ENCODE measurements at regions not wholly inside any gene's neighbourhood (a gene's known extent, or its start where the extent isn't known, plus 50 kb on each side); places are given as distances from the start of the nearest gene placed in this dataset.

DNA sequence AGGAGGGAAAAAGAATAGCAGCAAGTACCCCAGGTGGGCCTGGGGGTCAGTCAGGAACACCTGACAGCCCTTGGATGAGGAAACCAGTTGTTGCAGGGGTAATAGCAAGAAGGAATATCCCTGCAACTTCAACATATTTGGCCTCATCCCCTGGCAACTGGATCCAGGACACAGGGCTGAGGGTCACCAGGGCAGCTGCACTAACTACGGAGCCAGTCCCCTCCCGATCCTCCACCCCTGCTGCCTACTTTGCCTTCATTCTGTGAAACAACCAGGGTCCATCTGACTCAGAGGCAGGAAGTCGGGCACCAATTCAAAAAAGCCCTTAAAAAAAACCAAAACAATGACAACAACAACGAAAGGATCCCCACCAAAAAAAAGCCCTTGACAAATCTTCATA lies 52.9 kb downstream of the FRMPD3 start:
- Histone ChIP-seq H3K27me3 (replicated peaks; ENCODE audit: control insufficient read depth, insufficient read depth, low read length) (peaks cover 46% of the 10 kb centered on the region), H3K9ac (ENCODE audit: low read length) (no peak overlapping the region), H3K4me1 (ENCODE audit: control insufficient read depth, insufficient read depth, low read length) (no peaks in the 10 kb centered on the region), H3K9me3 (ENCODE audit: control insufficient read depth, low read length) (peaks cover under 1% of the 10 kb centered on the region), H3K4me3 (ENCODE audit: low read length) (no peak overlapping the region), H3K36me3 (ENCODE audit: control insufficient read depth, insufficient read depth, low read length, severe bottlenecking) (no peaks in the 10 kb centered on the region)
- DNase-seq (ENCODE audit: low read depth) = no peak

DNA sequence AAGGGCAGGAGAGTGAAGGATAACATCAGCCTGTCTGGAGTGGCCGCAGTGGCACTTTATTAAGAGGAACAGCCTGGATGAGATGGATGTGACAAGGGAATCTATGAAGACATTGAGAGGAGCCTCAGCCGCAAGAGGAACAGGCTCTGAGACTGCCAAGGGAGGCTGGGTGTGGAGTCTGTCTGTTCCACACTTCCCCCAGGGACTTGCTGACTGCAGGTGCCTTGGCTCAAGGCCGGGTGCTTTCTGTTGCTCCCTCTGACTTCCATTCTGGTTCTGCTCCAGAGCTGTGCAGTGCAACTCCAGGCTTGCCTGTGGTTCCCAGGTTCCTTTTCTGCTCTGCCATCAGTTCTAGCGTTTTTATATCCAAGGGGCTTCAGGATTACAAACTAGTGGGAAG lies 54.6 kb downstream of the FRMPD3 start:
- Histone ChIP-seq H3K27me3 (replicated peaks; ENCODE audit: control insufficient read depth, insufficient read depth, low read length) (peaks cover 52% of the 10 kb centered on the region), H3K4me1 (ENCODE audit: control insufficient read depth, insufficient read depth, low read length) (no peaks in the 10 kb centered on the region), H3K9me3 (ENCODE audit: control insufficient read depth, low read length) (peaks cover 17% of the 10 kb centered on the region), H3K4me3 (ENCODE audit: low read length) (no peak overlapping the region), H3K36me3 (ENCODE audit: control insufficient read depth, insufficient read depth, low read length, severe bottlenecking) (no peaks in the 10 kb centered on the region), H3K9ac (ENCODE audit: low read length) (no peak overlapping the region)
- no peak for DNase-seq (ENCODE audit: low read depth)

DNA sequence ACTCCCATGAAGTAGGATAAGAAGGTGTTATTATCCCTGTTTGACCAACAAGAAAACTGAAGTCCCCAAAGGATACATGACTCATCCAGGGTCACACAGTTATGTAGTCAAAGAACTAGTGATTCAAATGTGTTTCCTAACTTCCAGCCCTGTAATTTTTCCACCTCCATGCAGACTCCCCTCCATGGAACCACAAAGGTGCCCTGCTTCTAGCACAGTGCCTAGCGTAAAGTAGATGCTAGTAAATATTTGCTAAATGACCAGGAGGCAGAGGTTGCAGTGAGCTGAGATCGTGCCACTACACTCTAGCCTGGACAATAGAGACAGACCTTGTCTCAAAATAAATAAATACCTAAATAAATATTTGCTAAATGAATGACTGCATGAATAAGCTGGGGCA lies 55.8 kb downstream of the FRMPD3 start:
- Histone ChIP-seq H3K4me1 (ENCODE audit: control insufficient read depth, insufficient read depth, low read length) (no peaks in the 10 kb centered on the region), H3K9ac (ENCODE audit: low read length) (no peak overlapping the region), H3K36me3 (ENCODE audit: control insufficient read depth, insufficient read depth, low read length, severe bottlenecking) (no peaks in the 10 kb centered on the region), H3K4me3 (ENCODE audit: low read length) (no peak overlapping the region), H3K27me3 (replicated peaks; ENCODE audit: control insufficient read depth, insufficient read depth, low read length) (peaks cover 51% of the 10 kb centered on the region), H3K9me3 (ENCODE audit: control insufficient read depth, low read length) (peaks cover 20% of the 10 kb centered on the region)
- no peak for DNase-seq (ENCODE audit: low read depth)

DNA sequence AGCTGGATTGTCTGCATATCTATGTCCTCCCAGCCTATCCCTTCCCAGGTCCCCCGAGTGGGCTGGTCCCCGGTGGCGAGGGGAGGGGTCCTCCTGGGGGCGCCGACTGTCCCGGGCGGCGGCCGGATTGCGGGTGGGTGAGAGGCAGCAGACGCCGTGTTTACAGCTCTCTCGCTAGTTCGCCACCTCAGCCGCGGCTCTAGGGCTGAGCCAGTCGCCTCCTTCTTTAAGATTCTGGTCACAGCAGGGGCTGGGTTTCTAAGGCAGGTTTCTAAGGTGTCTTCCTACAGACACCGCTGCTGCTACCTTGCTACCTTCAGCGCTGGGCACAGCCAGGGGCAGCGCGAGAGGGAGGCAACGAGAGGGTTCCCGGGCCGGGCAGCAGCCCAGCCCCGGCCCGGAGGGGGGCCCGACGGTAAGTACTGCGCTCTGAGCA lies 57.2 kb downstream of the FRMPD3 start:
- H3K36me3 ChIP-seq (ENCODE audit: control insufficient read depth, insufficient read depth, low read length, severe bottlenecking) = no peaks in the 10 kb centered on the region
- H3K9me3 ChIP-seq (ENCODE audit: control insufficient read depth, low read length) = peaks cover 23% of the 10 kb centered on the region
- H3K4me3 ChIP-seq (ENCODE audit: low read length) = no peak overlapping the region
- no peak for DNase-seq (ENCODE audit: low read depth)
- H3K9ac ChIP-seq (ENCODE audit: low read length) = no peak overlapping the region
- no peaks in the 10 kb centered on the region for H3K4me1 ChIP-seq (ENCODE audit: control insufficient read depth, insufficient read depth, low read length)
- peaks cover 59% of the 10 kb centered on the region for H3K27me3 ChIP-seq (replicated peaks; ENCODE audit: control insufficient read depth, insufficient read depth, low read length)

DNA sequence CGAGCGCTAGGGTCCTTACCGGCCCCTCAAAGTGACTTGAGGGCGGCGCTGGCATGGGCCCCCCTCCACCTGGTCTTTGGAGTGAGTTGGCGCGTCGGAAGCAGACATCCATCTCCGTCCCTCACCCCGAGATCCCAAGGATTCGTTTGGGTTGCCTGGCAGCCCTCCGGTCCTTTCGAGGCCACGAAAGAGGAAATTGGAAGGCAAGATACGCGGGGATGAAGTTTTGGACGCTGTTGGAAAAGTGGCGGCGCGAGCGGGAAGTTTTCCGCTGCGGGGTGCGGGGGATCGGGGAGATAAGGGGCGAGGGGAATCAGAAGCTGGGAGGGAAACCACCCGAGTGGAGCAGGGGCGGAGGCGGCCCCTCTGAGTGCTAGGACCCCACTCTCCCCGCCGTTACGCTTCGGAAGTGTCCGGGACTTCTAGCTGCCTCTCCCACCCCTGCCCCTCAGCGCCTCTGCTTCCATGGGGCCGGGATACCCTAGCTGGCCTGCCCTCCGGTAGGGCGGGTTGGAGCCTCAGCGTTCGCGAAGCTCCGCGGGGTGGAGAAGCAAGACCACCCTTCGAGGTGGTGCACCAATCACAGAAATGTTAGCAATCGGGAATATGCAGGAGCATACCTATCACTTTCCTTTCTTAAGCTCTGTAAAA lies 57.8 kb downstream of the FRMPD3 start:
- DNase-seq (ENCODE audit: low read depth) = no peak
- Histone ChIP-seq H3K9me3 (ENCODE audit: control insufficient read depth, low read length) (peaks cover 23% of the 10 kb centered on the region), H3K4me1 (ENCODE audit: control insufficient read depth, insufficient read depth, low read length) (no peaks in the 10 kb centered on the region), H3K9ac (ENCODE audit: low read length) (no peak overlapping the region), H3K4me3 (ENCODE audit: low read length) (no peak overlapping the region), H3K27me3 (replicated peaks; ENCODE audit: control insufficient read depth, insufficient read depth, low read length) (peaks cover 63% of the 10 kb centered on the region), H3K36me3 (ENCODE audit: control insufficient read depth, insufficient read depth, low read length, severe bottlenecking) (no peaks in the 10 kb centered on the region)

DNA sequence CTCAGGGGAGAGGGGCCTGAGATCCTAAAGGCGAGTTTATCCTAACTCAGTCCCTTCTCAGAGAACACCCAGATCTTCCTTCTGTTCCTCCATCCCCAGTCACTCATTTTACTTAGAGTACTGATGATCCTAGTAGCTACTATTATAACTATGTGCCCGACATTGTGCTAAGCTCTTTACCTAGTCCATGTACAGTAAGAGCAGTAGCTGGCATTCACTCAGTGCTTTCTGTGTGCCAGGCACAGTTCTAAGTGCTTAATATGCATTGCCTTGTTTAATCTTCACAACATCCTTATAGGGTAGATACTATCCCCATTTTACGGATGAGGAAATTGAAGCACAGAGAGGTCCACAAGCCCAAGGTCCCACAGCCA lies 58.3 kb downstream of the FRMPD3 start:
- no peak for DNase-seq (ENCODE audit: low read depth)
- no peaks in the 10 kb centered on the region for H3K36me3 ChIP-seq (ENCODE audit: control insufficient read depth, insufficient read depth, low read length, severe bottlenecking)
- H3K9ac ChIP-seq (ENCODE audit: low read length) = no peak overlapping the region
- no peak overlapping the region for H3K4me3 ChIP-seq (ENCODE audit: low read length)
- no peaks in the 10 kb centered on the region for H3K4me1 ChIP-seq (ENCODE audit: control insufficient read depth, insufficient read depth, low read length)
- H3K9me3 ChIP-seq (ENCODE audit: control insufficient read depth, low read length) = peaks cover 23% of the 10 kb centered on the region
- peaks cover 68% of the 10 kb centered on the region for H3K27me3 ChIP-seq (replicated peaks; ENCODE audit: control insufficient read depth, insufficient read depth, low read length)

DNA sequence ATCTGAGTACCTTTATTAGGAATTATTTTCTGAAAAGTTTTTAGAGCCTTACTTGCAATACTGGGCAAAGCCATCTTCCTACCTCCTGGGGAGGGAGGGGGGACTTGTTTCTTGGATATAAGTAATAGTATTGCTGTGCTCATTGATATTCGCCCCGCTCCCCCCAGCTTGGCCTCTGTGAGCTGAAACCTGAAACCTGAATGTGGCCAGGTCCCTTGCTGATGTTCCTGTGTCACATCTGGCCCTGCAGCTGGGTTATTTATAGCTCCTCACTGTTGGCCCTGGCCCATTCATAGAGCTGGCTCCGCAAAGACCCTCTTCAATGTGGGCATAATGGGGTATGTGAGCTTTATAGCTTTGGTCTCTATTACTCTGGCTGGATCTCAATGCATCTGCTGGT lies 59.5 kb downstream of the FRMPD3 start:
- DNase-seq (ENCODE audit: low read depth) = no peak
- no peak overlapping the region for H3K9ac ChIP-seq (ENCODE audit: low read length)
- no peaks in the 10 kb centered on the region for H3K4me1 ChIP-seq (ENCODE audit: control insufficient read depth, insufficient read depth, low read length)
- H3K9me3 ChIP-seq (ENCODE audit: control insufficient read depth, low read length) = peaks cover 23% of the 10 kb centered on the region
- H3K4me3 ChIP-seq (ENCODE audit: low read length) = no peak overlapping the region
- H3K27me3 ChIP-seq (replicated peaks; ENCODE audit: control insufficient read depth, insufficient read depth, low read length) = peaks cover 68% of the 10 kb centered on the region
- no peaks in the 10 kb centered on the region for H3K36me3 ChIP-seq (ENCODE audit: control insufficient read depth, insufficient read depth, low read length, severe bottlenecking)

DNA sequence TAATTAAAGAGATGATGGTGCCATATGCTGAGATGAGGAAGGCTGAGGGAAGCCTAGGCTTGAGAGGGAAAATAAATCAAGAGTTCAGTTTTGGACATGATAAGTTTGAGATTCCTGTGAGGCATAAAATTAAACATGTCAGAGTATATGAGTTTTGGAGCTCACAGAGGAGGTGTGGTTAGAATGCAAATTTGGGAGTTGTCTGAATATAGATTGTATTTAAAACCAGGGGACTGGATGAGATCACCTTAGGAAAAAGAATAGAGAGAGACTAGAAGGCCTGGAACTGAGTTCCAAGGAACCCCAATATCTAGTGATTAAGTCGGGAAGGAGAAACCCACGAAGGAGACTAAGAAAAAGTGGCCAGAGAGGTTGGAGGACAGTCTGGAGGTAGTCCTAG lies 65.5 kb downstream of the FRMPD3 start:
- no peak for DNase-seq (ENCODE audit: low read depth)
- Histone ChIP-seq H3K9ac (ENCODE audit: low read length) (no peak overlapping the region), H3K4me1 (ENCODE audit: control insufficient read depth, insufficient read depth, low read length) (no peaks in the 10 kb centered on the region), H3K36me3 (ENCODE audit: control insufficient read depth, insufficient read depth, low read length, severe bottlenecking) (no peaks in the 10 kb centered on the region), H3K4me3 (ENCODE audit: low read length) (no peak overlapping the region), H3K9me3 (ENCODE audit: control insufficient read depth, low read length) (peaks cover 7% of the 10 kb centered on the region), H3K27me3 (replicated peaks; ENCODE audit: control insufficient read depth, insufficient read depth, low read length) (peaks cover 51% of the 10 kb centered on the region)

DNA sequence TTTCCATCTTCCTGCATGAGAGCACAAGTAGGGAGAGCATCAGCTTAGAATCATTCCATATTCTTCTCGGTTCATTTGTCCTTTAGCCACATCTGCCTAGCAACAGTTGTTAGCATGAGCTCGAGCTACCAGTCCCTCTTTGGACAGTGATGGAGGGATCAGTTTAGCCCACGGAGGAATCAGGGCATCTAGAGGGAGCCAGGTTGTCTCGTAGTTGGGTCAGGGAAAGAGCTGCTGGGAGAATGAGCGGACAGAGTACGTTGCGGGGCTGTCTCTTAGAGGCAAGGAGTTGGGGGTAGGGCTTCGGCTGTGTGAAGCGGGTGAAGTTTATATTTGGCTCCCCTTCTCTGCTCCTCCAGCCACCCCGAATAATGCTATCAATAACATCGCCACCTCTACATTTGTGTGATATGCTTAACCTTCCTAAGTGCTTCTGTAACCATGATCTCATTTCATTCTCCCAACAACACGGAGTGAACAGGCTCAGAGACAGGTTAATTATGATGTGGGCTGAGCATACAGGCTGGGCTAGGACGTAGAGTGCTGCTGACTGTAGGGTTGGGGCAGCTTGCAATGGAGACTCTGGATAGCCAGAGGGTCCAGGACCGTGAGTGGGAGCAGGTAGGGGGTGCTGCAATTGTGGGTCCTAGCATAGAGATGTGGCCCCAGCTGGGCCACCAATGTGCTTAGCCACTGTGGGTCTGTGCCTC lies 72.6 kb downstream of the FRMPD3 start:
- peaks cover 44% of the 10 kb centered on the region for H3K27me3 ChIP-seq (replicated peaks; ENCODE audit: control insufficient read depth, insufficient read depth, low read length)
- no peak for DNase-seq (ENCODE audit: low read depth)
- no peaks in the 10 kb centered on the region for H3K36me3 ChIP-seq (ENCODE audit: control insufficient read depth, insufficient read depth, low read length, severe bottlenecking)
- no peak overlapping the region for H3K9ac ChIP-seq (ENCODE audit: low read length)
- H3K9me3 ChIP-seq (ENCODE audit: control insufficient read depth, low read length) = peaks cover 4% of the 10 kb centered on the region
- H3K4me1 ChIP-seq (ENCODE audit: control insufficient read depth, insufficient read depth, low read length) = no peaks in the 10 kb centered on the region
- H3K4me3 ChIP-seq (ENCODE audit: low read length) = no peak overlapping the region

DNA sequence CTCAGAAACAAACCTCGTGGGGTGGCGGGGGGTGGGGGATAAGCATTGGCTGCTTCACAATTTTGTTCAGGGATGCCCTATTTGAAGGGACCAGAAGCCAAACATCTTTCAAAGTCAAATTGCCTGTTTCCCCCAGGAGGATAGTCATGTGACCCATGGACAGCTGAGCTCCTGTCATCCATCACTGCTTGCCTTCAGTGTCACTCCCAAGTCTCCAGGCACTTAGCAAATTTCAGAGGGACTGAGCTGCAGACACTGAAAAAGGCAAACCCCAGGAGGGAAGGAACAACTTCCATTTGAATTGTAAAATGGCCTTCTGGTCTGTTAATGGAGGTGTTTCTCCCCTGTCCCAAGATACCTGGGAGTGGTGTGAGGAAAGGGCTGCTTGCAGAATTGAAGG lies 73.4 kb downstream of the FRMPD3 start:
- Histone ChIP-seq H3K27me3 (replicated peaks; ENCODE audit: control insufficient read depth, insufficient read depth, low read length) (peaks cover 45% of the 10 kb centered on the region), H3K4me1 (ENCODE audit: control insufficient read depth, insufficient read depth, low read length) (no peaks in the 10 kb centered on the region), H3K36me3 (ENCODE audit: control insufficient read depth, insufficient read depth, low read length, severe bottlenecking) (no peaks in the 10 kb centered on the region), H3K9ac (ENCODE audit: low read length) (no peak overlapping the region), H3K9me3 (ENCODE audit: control insufficient read depth, low read length) (peaks cover 4% of the 10 kb centered on the region), H3K4me3 (ENCODE audit: low read length) (no peak overlapping the region)
- DNase-seq (ENCODE audit: low read depth) = no peak

DNA sequence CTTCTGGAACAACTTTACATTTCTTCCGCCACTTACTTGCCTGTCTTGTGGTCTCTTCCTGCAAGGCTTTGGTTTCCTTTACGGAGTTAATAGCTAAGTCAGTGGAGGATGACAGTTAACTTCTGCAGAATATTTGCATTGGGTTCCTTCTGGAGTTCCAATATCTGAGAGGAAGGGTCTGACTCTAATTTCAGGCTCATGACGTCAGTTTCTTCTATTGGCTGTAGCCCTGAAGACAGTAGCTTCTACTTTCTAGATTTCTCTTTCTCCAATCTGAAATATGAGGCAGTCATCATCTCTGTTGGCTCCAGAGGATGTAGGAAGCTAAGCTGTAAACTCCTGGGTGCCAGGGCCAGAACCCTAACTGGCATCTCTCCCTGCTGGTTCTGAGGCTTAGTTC lies 76.7 kb downstream of the FRMPD3 start:
- DNase-seq (ENCODE audit: low read depth) = no peak
- Histone ChIP-seq H3K4me1 (ENCODE audit: control insufficient read depth, insufficient read depth, low read length) (no peaks in the 10 kb centered on the region), H3K9ac (ENCODE audit: low read length) (no peak overlapping the region), H3K27me3 (replicated peaks; ENCODE audit: control insufficient read depth, insufficient read depth, low read length) (peaks cover 65% of the 10 kb centered on the region), H3K4me3 (ENCODE audit: low read length) (no peak overlapping the region), H3K36me3 (ENCODE audit: control insufficient read depth, insufficient read depth, low read length, severe bottlenecking) (no peaks in the 10 kb centered on the region), H3K9me3 (ENCODE audit: control insufficient read depth, low read length) (no peaks in the 10 kb centered on the region)

DNA sequence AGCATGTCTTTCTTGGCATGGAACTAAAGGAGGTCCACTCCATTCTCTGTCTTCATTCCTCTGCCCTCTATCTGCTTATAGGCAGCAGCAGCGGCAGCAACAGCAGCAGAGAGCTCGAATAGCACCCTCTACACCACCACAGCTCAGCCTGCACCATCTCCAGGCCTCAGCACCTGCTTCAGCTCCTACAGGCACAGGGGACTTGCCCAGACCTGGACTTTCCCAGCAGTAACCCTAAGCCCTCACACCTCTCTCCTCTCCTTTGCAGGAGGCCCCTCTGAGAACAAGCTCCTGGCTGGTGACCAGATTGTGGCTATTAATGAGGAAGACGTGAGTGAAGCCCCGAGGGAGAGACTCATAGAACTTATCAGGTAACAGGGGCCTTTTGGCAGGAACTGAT lies 80.7 kb downstream of the FRMPD3 start:
- Histone ChIP-seq H3K36me3 (ENCODE audit: control insufficient read depth, insufficient read depth, low read length, severe bottlenecking) (no peaks in the 10 kb centered on the region), H3K27me3 (replicated peaks; ENCODE audit: control insufficient read depth, insufficient read depth, low read length) (peaks cover 50% of the 10 kb centered on the region), H3K4me3 (ENCODE audit: low read length) (no peak overlapping the region), H3K9ac (ENCODE audit: low read length) (no peak overlapping the region), H3K4me1 (ENCODE audit: control insufficient read depth, insufficient read depth, low read length) (no peaks in the 10 kb centered on the region), H3K9me3 (ENCODE audit: control insufficient read depth, low read length) (no peaks in the 10 kb centered on the region)
- no peak for DNase-seq (ENCODE audit: low read depth)

Data from adipocyte (in vitro differentiated cells).